ENCODE measurements at regions not wholly inside any gene's neighbourhood (a gene's known extent, or its start where the extent isn't known, plus 50 kb on each side); places are given as distances from the start of the nearest gene placed in this dataset.

DNA sequence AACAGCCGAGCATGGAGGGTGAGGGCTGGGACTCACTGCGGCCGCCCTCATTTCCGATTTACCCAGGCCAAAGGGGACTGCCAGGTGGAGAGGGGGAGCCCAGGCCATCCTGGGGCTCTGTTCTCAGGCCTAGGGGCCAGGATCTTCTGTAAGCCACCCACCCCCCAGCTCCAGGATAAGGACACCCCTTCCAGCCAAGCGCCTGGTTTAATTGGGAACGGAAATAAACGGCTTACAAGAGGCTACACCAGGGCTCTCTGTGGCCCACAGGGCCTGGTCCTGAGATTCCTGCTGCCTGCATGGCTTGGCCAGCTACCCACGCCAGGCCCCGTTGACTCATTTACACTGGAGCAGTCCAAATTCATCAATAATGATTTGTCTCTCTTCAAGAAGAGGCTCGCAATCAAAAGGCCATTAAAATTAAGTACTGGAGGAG is 68.1 kb upstream of the TOP1 start:
- no peaks in the 10 kb centered on the region for H3K4me1 Mint-ChIP-seq
- DNase-seq (ENCODE audit: low spot score in 2 of 2, unreplicated experiment in 2 of 2): no peak

DNA sequence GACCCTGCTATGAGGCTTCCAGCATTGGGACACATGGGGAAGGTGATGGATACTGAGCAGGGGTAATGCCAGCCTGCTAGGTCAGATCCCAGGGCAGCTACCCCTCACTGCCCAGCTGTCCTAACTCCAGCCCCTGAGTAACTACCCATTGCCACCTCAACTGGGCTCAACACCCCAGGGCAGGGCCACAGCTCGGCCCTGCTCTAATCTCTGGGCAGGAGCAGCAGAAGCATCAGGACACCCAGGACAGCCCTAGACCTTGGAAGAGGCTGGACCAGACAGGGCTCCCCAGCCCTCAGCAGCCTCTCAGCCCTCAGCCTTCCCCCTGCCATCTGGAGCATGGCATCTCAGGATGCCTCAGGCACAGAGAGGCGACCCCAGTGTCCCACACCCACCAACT is 67.4 kb upstream of the TOP1 start:
- Mint-ChIP-seq H3K27me3 (ENCODE audit: low read depth) (peaks cover 12% of the 10 kb centered on the region), H3K4me1 (no peaks in the 10 kb centered on the region), H3K36me3 (no peaks in the 10 kb centered on the region), H3K9me3 (no peaks in the 10 kb centered on the region), H3K27ac (no peak overlapping the region), H3K4me3 (no peak overlapping the region)
- DNase-seq (ENCODE audit: low spot score in 2 of 2, unreplicated experiment in 2 of 2): peak in 1 of 2 experiments; percentile 22
- TF ChIP-seq, protein P1, sequence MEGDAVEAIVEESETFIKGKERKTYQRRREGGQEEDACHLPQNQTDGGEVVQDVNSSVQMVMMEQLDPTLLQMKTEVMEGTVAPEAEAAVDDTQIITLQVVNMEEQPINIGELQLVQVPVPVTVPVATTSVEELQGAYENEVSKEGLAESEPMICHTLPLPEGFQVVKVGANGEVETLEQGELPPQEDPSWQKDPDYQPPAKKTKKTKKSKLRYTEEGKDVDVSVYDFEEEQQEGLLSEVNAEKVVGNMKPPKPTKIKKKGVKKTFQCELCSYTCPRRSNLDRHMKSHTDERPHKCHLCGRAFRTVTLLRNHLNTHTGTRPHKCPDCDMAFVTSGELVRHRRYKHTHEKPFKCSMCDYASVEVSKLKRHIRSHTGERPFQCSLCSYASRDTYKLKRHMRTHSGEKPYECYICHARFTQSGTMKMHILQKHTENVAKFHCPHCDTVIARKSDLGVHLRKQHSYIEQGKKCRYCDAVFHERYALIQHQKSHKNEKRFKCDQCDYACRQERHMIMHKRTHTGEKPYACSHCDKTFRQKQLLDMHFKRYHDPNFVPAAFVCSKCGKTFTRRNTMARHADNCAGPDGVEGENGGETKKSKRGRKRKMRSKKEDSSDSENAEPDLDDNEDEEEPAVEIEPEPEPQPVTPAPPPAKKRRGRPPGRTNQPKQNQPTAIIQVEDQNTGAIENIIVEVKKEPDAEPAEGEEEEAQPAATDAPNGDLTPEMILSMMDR (IDR thresholded peaks at IDR 0.05; ENCODE audit: unreplicated experiment): no peak

More for the DNA sequence above, 68.1 kb upstream of the TOP1 start:
- Mint-ChIP-seq H3K9me3 (no peaks in the 10 kb centered on the region), H3K4me3 (no peak overlapping the region), H3K36me3 (no peaks in the 10 kb centered on the region), H3K27ac (no peak overlapping the region), H3K27me3 (ENCODE audit: low read depth) (peaks cover 14% of the 10 kb centered on the region)
- TF ChIP-seq, protein P1 (IDR thresholded peaks at IDR 0.05; ENCODE audit: unreplicated experiment): no peak

DNA sequence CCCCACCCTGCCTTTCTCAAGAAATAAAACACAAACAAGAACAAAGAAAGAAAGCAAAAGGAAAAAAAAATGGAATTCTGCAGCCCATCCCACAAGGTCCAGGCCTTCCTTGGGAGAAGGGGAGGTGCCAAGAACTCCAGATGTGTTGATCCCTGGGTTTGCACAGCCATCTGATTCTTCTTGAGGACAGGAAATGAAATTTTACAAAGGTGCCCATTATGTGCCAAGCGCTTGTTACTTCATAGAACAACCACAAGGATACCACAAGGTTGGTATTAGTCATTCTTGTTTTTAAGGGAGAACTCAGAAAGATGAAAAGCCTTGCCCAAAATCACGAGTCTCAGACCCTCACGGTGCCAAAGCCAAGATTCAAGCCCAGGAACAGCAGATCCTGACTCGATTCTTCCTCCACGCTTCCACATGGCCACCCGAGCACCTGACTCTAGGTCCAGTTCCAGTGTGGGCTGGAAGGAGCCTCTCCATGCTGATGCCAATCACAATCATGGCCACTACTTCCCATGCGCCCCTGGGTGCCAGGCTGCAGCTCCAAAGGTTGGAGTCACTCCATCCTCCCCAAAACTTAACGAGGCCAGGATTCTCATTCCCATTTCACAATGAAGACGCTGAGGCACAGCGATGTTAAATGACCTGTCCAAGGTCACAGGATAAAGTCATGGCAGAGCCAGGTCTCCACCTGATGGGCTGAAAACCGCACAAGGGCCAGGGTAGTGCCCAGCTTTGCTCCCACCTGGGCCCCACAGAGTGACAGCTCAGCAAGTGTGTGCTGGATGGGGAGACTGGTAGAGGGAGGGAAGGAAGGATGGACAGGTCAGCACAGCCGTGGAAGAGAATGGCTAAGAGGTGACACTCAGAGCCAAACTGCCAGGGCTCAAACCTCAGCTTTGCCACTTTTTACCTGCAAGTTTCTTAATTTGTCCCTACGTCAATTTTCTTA is 66.7 kb upstream of the TOP1 start:
- TF ChIP-seq, protein P1 (IDR thresholded peaks at IDR 0.05; ENCODE audit: unreplicated experiment): no peak
- no peak overlapping the region for H3K4me3 Mint-ChIP-seq
- H3K36me3 Mint-ChIP-seq: no peaks in the 10 kb centered on the region
- peaks cover 12% of the 10 kb centered on the region for H3K27me3 Mint-ChIP-seq (ENCODE audit: low read depth)
- no peak overlapping the region for H3K27ac Mint-ChIP-seq
- no peaks in the 10 kb centered on the region for H3K9me3 Mint-ChIP-seq
- H3K4me1 Mint-ChIP-seq: no peaks in the 10 kb centered on the region
- peak in 1 of 2 experiments; percentile 10 for DNase-seq (ENCODE audit: low spot score in 2 of 2, unreplicated experiment in 2 of 2)

DNA sequence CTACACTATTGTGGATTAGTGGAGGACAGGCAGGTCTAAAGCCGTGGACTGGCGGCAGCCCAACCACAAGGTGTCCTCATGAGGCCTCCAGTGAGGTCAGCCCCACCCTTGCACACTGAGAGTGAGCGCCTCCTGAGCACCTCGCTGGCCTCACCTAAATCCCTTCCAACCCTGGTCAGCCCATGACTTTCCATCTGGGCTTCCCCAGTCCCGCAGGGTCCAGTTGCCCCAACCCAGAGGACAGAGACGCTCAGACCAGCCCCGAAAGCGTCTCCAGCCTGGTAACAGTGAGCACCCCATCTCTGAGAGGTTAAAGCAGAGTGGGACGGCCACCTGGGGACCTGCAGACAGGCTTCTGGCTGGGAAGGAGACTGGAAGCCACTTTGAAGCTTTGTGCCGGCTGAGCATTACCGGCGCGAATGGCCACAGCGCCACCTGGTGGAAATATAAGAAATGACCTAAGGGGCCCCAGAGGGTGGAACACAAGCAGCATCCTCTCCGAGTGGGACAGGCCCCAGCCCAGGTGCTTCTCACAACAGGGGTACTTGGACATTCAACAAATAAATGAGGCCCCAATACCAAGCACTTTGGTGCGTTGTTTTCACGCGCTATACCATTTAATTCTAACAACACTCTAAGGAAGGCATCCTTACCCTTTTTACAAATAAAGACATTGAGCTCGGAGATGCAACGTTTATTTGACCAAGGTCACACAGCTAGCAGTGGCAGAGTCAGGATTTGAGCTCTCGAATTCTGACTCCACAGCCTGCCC is 65.7 kb upstream of the TOP1 start:
- no peak overlapping the region for H3K4me3 Mint-ChIP-seq
- DNase-seq (ENCODE audit: low spot score in 2 of 2, unreplicated experiment in 2 of 2): peak; percentile 54 to 85
- TF ChIP-seq, protein P1 (IDR thresholded peaks at IDR 0.05; ENCODE audit: unreplicated experiment): peak; percentile 99
- no peaks in the 10 kb centered on the region for H3K36me3 Mint-ChIP-seq
- H3K9me3 Mint-ChIP-seq: no peaks in the 10 kb centered on the region
- peaks cover 12% of the 10 kb centered on the region for H3K27me3 Mint-ChIP-seq (ENCODE audit: low read depth)
- no peak overlapping the region for H3K27ac Mint-ChIP-seq
- no peaks in the 10 kb centered on the region for H3K4me1 Mint-ChIP-seq

DNA sequence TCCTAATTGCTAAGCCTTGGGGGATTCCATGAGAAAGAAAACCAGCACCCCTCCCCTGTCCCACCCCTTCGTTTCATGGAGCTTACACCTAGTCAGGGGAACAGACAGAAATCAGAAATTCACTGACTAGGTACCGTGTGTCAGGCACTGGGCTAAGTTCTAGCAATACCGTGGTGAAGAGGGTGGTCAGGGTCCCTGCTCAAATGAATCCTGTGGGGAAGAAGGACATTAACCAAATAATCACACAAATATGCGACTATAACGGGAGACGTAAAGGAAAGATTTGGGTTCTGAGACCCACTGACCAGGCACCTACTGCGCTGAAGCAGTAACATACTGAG is 65.1 kb upstream of the TOP1 start:
- DNase-seq (ENCODE audit: low spot score in 2 of 2, unreplicated experiment in 2 of 2): no peak
- no peaks in the 10 kb centered on the region for H3K4me1 Mint-ChIP-seq
- no peak overlapping the region for H3K27ac Mint-ChIP-seq
- H3K4me3 Mint-ChIP-seq: no peak overlapping the region
- TF ChIP-seq, protein P1 (IDR thresholded peaks at IDR 0.05; ENCODE audit: unreplicated experiment): no peak
- H3K36me3 Mint-ChIP-seq: no peaks in the 10 kb centered on the region
- no peaks in the 10 kb centered on the region for H3K9me3 Mint-ChIP-seq
- peaks cover 12% of the 10 kb centered on the region for H3K27me3 Mint-ChIP-seq (ENCODE audit: low read depth)
